Anterior cingulate cortex (tissue), 58 donors: ENCODE measurements at regions not wholly inside any gene's neighbourhood (a gene's known extent, or its start where the extent isn't known, plus 50 kb on each side); places are given as distances from the start of the nearest gene placed in this dataset.

Experiments
- DNase-seq, 58 donors: peaks; one replicate each; lab custom pipeline; 2025; lab: John Stamatoyannopoulos, UW

DNA sequence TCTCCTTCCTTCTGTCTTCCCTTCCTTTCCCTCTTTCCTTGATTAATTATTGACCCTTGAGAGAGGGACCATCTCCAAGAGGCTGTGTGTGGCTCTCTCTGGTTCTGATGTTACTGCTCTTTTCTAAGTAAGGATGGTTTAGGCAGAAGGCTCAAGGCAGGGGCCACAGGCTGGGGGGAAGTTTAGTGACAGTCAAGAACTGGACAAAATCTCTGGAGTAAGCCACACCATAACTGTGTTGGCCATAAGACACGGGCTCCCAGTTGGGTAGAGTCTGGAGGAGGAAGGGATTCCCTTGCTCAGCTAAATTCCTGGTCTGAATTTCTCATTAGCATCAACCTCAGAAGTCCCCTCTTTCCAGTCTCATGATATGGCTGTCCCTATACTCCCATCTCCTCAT lies 74.7 kb downstream of the BUD13 start:
- DNase-seq = no peak

- no peak for DNase-seq
Observed at GRCh38 chr11:116697639-116698038, 75.1 kb downstream of the BUD13 start.

- no peak for DNase-seq
Observed at GRCh38 chr11:116697011-116697410, 75.8 kb downstream of the BUD13 start.

- peak in 14 of 58 donors; percentile 8 to 43 (median 22) for DNase-seq
Observed at GRCh38 chr11:116696381-116696941, 76.3 kb downstream of the BUD13 start.

DNA sequence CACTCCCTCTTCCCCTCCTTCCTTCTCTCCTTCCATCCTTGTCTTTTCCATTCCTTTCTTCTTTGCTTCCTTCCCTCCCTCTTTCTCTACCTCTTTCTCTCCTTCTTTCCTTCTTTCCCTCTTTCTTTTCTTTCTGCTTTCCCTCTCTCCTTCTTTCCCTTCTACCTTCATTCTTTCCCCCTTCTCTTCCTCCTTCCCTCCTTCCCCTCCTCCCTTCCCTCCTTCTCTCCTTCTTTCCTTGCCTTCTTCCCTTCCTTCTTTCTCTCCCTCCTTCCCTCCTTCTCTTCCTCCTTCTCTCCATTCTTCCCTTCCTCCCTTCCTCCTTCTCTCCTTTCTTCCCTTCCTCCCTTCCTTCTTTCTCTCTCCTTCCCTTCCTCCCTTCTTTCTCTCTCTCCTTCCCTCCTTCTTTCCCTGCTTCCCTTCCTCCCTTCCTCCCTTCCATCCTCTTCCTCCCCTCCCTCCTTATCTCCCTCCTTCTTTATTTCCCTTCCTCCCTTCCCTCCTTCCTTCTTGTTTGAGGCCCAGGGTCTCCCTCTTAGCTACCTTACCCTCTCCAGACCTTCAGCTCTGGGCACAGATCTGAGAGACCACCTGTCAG lies 77.0 kb downstream of the BUD13 start:
- no peak for DNase-seq

DNA sequence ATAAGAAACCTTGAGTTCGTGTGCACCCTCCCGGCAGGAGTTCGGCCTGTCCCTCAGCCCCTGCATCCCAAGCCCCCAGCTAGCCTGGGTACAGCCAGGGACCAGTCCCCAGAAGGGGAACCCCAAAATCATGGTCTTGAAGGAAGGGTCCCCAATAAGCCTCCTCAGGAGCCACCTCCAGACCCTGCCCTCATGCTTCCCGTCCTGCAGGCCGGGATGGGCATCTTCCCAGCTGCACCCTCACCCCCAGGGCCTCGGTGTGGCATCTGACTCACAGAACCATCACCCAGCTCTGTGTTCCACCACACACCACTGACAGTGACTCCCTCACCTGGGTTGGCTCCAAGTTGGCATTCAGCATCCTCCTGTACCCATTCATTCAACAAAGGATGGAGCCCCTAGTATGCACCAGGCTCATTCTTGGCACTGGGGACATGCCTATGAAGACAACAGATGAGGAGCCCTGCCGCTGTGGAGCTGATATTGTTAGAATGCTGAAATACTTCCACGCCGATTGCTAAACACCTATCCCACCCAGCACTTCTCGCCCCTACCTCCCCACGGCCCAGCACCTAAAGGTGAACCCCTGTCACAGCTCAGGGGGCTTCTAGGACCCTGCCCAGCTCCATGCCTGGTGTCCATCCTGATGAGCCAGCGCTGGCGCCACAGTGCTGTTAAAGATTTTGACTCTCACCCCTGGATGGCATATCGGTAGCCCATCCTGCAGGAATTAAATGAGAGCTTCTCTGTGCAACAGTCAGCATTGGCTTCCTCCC lies 77.8 kb downstream of the BUD13 start:
- no peak for DNase-seq

DNA sequence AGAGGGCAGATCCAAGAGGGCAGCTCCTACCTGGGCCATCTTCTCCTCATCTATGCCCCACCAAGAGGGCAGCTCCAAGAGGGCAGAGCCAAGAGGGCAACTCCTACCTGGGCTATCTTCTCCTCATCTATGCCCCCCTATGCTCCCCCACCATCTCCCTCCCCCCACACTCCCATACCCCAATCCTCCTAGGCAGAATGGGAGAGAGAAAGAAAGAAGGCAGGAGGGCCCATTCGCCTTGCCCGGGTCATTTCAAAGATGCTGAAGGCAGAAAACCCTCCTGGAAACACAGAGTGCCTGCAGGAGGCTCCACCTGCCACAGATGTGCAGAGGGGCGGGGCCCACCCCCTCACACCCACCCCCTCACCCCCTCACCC lies 78.5 kb downstream of the BUD13 start:
- DNase-seq = no peak

- DNase-seq = no peak
Observed at GRCh38 chr11:116693593-116694348, 79.0 kb downstream of the BUD13 start.

GRCh38 chr11:116693102-116693570 lies 79.7 kb downstream of the BUD13 start:
- DNase-seq = no peak

- DNase-seq = no peak
Observed at GRCh38 chr11:116692318-116693101, 80.3 kb downstream of the BUD13 start.

DNA sequence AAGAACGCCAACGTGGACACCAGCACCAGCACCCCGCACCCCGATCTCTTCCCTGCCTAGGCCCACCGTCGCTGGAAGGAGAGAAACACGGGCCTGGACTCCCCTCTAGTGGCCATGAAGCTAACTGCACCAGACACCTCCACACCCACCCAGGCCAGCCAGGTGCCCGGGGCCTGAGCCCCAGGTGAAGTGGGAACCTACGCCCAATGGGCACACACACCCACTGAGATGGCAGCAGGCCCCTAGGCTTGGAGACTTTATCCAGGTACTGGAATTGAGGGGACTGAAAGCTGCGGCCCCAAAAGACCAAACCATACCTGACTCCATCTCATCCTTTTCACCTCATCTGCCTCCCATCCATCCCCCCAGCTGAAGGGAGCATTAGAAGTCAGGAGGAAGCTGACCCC lies 81.0 kb downstream of the BUD13 start:
- peak in 26 of 58 donors; percentile 14 to 68 (median 32) for DNase-seq

DNA sequence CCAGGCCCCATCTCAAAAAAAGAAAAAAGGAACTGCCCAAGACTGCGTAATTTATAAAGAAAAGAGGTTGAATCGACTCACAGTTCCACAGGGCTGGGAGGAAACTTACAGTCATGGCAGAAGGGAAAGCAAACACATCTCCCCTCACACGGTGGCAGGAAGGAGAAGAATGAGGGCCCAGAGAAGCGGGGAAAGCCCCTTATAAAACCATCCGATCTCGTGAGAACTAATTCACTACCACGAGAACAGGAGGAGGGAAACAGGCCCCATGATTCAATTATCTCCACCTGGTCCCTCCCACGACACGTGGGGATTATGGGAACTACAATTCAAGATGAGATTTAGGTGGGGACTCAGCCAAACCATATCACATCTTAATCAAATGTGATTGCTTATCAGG lies 82.2 kb downstream of the BUD13 start:
- DNase-seq = no peak

DNA sequence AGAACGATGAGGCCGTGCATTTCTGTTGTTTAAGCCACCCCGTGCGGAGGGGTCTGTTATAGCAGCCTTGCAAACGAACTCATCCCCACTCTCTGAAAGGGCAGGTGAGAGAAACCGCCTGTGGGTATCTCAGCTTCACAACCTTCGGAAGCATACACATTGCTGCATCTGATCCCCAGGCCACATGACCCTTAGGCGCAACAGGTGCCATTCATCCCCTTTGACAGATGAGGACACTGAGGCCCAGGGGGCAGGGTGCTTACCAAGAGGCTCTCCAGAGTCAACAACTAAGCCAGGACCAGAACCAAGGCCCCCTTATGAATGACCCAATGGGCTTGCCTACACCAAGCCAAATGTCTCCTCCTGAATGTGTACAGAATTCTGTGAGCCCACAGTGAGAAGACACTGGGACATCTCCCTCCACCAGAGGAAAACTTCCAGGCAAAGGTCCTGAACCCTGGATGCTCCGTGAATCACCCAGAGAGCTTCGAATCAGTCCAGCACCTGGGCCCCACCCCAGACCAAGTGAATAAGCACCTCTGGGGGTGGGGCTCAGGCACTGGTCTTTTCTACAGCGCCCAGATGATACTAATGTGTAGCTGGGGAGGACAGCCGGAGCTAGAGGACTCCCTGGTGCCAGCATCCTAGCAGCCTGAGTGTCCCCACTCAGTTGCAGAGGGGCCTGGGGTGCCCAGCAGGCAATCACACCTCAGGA lies 83.2 kb downstream of the BUD13 start:
- DNase-seq = no peak

DNA sequence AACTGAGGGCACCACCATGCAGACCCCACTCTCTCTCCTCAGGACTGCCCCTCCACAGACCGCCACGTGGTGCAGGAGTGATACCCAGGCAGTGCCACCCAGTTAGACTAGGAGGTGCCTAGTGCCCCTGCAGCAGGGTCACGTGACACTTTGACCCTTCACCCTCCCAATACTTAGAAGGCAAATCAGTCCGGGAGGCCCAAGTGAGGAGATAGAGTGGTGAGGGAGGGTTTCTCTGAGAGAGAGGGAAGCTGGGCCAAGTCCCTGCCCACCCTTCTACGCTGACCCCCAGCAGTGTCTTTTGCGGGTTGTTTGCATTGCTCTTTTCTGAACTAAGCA lies 84.6 kb downstream of the BUD13 start:
- no peak for DNase-seq

DNA sequence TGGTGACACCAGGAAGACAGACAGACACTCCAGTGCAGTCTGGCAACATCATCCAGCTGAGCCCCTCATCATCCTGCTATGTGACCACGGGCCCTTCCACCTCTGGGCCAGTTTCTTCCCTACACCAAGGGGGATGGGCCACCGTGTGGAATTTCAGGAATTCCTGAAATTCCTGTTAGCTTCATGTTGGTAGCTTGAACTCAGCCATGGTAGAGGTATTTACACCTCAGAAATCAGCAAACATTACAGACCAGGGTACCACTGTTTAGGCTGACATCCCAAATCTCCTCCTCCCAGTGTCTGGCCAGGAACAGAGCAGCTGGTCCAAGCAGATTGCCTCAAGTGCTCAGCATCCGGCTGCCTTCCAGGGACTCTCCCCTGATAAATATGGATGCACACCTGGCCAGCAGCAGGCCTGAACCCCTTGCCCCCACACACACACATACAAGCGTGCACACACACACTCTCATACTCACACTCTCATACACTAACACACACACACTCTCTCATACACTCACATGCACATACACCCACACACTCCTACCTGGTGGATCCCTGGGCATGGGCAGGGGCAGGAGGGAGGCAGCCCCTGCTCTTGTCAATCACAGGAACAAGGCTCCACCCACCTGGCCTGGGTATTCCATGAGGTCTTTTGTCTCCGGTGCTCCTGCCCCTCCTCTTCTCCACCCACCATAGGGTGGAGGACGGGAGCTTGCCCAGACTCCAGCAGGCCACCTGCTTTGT lies 85.2 kb downstream of the BUD13 start:
- no peak for DNase-seq

- DNase-seq = no peak
Observed at GRCh38 chr11:116686866-116687265, 85.9 kb downstream of the BUD13 start.

DNA sequence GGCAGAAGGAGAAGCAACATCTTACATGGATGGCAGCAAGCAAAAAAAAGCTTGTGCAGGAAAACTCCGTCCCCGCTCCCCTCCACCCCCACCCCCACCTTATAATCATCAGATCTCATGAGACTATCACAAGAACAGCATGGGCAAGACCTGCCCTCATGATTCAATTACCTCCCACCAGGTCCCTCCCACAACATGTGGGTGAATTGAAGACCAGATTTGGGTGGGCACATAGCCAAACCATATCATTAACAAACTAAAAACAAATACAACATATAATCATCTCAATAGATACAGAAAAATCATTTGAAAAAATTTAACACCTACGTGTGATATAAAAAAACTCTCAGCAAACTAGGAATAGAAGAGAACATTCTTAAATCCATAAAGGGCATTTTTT lies 88.8 kb downstream of the BUD13 start:
- DNase-seq = no peak

DNA sequence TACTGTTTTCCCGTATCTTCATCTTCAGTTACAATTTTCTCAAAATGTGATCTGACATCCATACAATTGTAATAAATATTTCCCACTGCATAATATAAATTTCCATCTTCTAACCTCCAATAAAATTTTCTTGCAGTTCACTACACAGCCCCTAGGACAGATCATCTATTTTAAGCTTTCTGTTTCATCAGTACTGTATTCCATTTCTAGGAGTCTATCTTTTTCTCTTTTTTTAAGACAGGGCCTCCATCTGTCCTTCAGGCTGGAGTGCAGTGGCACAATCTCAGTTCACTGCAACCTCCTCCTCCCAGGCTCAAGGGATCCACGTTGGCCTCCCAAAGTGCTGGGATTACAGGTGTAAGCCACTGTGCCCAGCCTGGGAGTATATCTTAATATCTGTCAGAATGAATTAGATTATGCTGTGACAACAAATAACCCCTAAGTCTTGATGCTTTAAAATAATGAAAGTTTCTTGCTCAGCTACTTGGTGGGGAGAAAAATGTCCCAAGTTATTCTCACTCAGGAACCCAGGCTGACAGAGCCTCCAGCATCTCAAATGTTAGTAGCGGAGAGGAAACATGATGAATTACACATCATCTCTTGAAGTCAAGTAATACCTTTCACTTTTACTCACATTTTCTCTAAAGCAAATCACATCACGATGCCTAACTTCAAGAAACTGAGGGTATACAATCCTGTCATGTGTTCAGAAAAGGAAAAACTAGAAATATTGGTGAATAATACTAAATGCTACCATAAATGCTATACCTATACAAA lies 92.2 kb downstream of the BUD13 start:
- DNase-seq = no peak
